Loucy (cell line): ENCODE measurements at regions not wholly inside any gene's neighbourhood (a gene's known extent, or its start where the extent isn't known, plus 50 kb on each side); places are given as distances from the start of the nearest gene placed in this dataset.

Source experiments
- H2AFZ ChIP-seq: fragments of 200-600 bp; sonication (generic); 2 replicates; pipeline ENCODE4 v1.6.0; 2016; ENCODE audit warnings: antibody characterized with exemption, mild to moderate bottlenecking, low read length, moderate library complexity
- H3F3A ChIP-seq: fragments of 200-600 bp; 2 replicates; pipeline ENCODE4 v1.6.0; 2016; ENCODE audit warnings: antibody characterized with exemption, low read depth, mild to moderate bottlenecking
- H3K27me3 ChIP-seq: fragments of 200-600 bp; sonication (generic); 2 replicates; pipeline ENCODE4 v1.6.1; 2014; ENCODE audit warnings: low read length, mild to moderate bottlenecking; ENCODE audit not compliant: insufficient read depth, poor library complexity, severe bottlenecking
- H3K36me3 ChIP-seq: fragments of 200-600 bp; sonication (generic); 2 replicates; pipeline ENCODE4 v1.6.1; 2016; ENCODE audit warnings: low read length; ENCODE audit not compliant: insufficient read depth
- H3K4me1 ChIP-seq: fragments of 200-600 bp; sonication (generic); 2 replicates; pipeline ENCODE4 v1.5.1; 2014; ENCODE audit warnings: low read length, mild to moderate bottlenecking; ENCODE audit not compliant: insufficient read depth, poor library complexity, severe bottlenecking
- H3K4me2 ChIP-seq: fragments of 200-600 bp; sonication (generic); 2 replicates; pipeline ENCODE4 v1.6.0; 2014; ENCODE audit warnings: antibody characterized with exemption, low read length, low read depth, mild to moderate bottlenecking; ENCODE audit not compliant: poor library complexity, severe bottlenecking
- H3K4me3 ChIP-seq: fragments of 200-600 bp; sonication (generic); 2 replicates; pipeline ENCODE4 v1.5.1; 2014; ENCODE audit warnings: low read length, mild to moderate bottlenecking, mixed read lengths; ENCODE audit not compliant: poor library complexity, severe bottlenecking
- H3K79me2 ChIP-seq: fragments of 200-600 bp; sonication (generic); 2 replicates; pipeline ENCODE4 v1.6.1; 2014; ENCODE audit warnings: low read length; ENCODE audit not compliant: insufficient read depth
- H3K9ac ChIP-seq: fragments of 200-600 bp; sonication (generic); 2 replicates; pipeline ENCODE4 v1.6.0; 2014; ENCODE audit warnings: mild to moderate bottlenecking, low read depth, low read length, moderate library complexity; ENCODE audit not compliant: poor library complexity, severe bottlenecking
- H3K9me2 ChIP-seq: fragments of 200-600 bp; sonication (generic); replicated peaks from 2 replicates; pipeline ENCODE4 v1.6.1; 2016; ENCODE audit warnings: low read depth, low read length, mixed read lengths
- H3K9me3 ChIP-seq: fragments of 200-600 bp; sonication (generic); 2 replicates; pipeline ENCODE4 v1.6.1; 2014; ENCODE audit warnings: mild to moderate bottlenecking, antibody characterized with exemption, low read length, low read depth; ENCODE audit not compliant: insufficient read depth
- H4K20me1 ChIP-seq: fragments of 200-600 bp; sonication (generic); 2 replicates; pipeline ENCODE4 v1.6.0; 2014; ENCODE audit warnings: antibody characterized with exemption, low read length, mild to moderate bottlenecking; ENCODE audit not compliant: insufficient read depth, poor library complexity, severe bottlenecking
- CTCF ChIP-seq: fragments of 200-600 bp; sonication (generic); conservative IDR thresholded peaks from 2 replicates; pipeline ENCODE4 v1.5.1; 2014; ENCODE audit warnings: mild to moderate bottlenecking, antibody characterized with exemption, low read length
- EZH2phosphoT487 ChIP-seq: fragments of 200-600 bp; IDR thresholded peaks from 2 replicates; pipeline ENCODE4 v1.6.1; 2018; ENCODE audit warnings: antibody characterized with exemption, mild to moderate bottlenecking, moderate library complexity, borderline replicate concordance

- Histone ChIP-seq H3K9me3 (no peaks in the 10 kb centered on the region), H3K9me2 (no peaks in the 10 kb centered on the region), H3K79me2 (no peaks in the 10 kb centered on the region), H4K20me1 (no peaks in the 10 kb centered on the region), H3K4me1 (peaks cover 13% of the 10 kb centered on the region), H3K36me3 (no peaks in the 10 kb centered on the region), H3K9ac (no peak overlapping the region), H3K4me2 (no peak overlapping the region), H3K4me3 (no peak overlapping the region), H3F3A (peaks cover 6% of the 10 kb centered on the region; the same call in 1 of the 2 replicates), H2AFZ (no peak overlapping the region), H3K27me3 (no peaks in the 10 kb centered on the region)
- TF ChIP-seq EZH2phosphoT487: no peak
- TF ChIP-seq CTCF: peak; percentile 40
Measured at GRCh38 chr1:58017641-58018040, 528.9 kb downstream of the OMA1 start.

- Histone ChIP-seq H3K36me3 (no peaks in the 10 kb centered on the region), H3K9me3 (no peaks in the 10 kb centered on the region), H3K27me3 (no peaks in the 10 kb centered on the region), H2AFZ (peak overlapping the region; percentile 6; the same call in 1 of the 2 replicates), H3K4me3 (peak overlapping the region; percentile 7), H3K9ac (peak overlapping the region; percentile 12), H3K9me2 (no peaks in the 10 kb centered on the region), H4K20me1 (no peaks in the 10 kb centered on the region), H3F3A (peaks cover 6% of the 10 kb centered on the region; the same call in 1 of the 2 replicates), H3K4me1 (peaks cover 14% of the 10 kb centered on the region), H3K4me2 (peak overlapping the region; percentile 47), H3K79me2 (no peaks in the 10 kb centered on the region)
- peak; percentile 73 for TF ChIP-seq CTCF
- TF ChIP-seq EZH2phosphoT487: no peak
Measured at GRCh38 chr1:58013237-58013636, 533.3 kb downstream of the OMA1 start.

- Histone ChIP-seq H3K4me1 (peaks cover 14% of the 10 kb centered on the region), H3K27me3 (no peaks in the 10 kb centered on the region), H3K9ac (no peak overlapping the region), H3K79me2 (no peaks in the 10 kb centered on the region), H3K36me3 (no peaks in the 10 kb centered on the region), H2AFZ (no peak overlapping the region), H4K20me1 (no peaks in the 10 kb centered on the region), H3F3A (peaks cover 6% of the 10 kb centered on the region; the same call in 1 of the 2 replicates), H3K4me3 (no peak overlapping the region), H3K9me3 (no peaks in the 10 kb centered on the region), H3K4me2 (no peak overlapping the region), H3K9me2 (no peaks in the 10 kb centered on the region)
- TF ChIP-seq EZH2phosphoT487: no peak
- TF ChIP-seq CTCF: no peak
Measured at GRCh38 chr1:58011978-58012377, 534.5 kb downstream of the OMA1 start.
